ENCODE measurements at regions not wholly inside any gene's neighbourhood (a gene's known extent, or its start where the extent isn't known, plus 50 kb on each side); places are given as distances from the start of the nearest gene placed in this dataset.

DNA sequence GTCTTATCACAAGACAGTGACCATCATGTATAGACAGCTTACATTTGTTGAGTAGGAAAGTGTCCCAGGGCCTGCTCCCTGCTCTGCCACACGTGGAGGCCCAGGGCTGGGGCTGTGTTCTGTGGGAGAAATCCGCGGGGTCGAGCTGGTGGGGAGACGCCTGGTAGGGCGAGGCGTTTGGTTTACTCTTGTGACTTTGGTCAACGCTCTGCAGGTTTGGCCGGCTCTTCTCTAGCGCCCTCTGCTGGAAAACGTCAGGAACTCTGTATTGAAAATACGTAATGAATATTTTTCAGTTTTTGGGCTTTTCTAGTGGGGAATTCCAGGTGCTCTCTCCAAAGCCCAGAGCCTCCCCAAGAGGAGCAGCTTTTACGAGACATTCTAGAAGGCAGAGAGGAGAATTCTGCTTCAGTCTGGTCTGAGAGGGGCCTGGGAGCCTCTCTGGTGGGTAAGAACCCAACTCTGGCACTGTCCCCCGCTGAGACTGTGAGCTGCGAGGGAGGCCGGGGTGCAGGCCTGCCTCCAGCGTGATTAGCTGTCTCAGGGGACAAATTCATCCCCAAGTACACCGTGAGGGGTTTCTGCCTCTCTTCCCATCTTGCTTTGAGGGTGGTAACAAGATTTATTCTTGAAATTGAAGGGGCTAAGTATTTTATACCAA is 112.6 kb upstream of the RALGAPA2 start (continued):
- TF ChIP-seq, protein P1, sequence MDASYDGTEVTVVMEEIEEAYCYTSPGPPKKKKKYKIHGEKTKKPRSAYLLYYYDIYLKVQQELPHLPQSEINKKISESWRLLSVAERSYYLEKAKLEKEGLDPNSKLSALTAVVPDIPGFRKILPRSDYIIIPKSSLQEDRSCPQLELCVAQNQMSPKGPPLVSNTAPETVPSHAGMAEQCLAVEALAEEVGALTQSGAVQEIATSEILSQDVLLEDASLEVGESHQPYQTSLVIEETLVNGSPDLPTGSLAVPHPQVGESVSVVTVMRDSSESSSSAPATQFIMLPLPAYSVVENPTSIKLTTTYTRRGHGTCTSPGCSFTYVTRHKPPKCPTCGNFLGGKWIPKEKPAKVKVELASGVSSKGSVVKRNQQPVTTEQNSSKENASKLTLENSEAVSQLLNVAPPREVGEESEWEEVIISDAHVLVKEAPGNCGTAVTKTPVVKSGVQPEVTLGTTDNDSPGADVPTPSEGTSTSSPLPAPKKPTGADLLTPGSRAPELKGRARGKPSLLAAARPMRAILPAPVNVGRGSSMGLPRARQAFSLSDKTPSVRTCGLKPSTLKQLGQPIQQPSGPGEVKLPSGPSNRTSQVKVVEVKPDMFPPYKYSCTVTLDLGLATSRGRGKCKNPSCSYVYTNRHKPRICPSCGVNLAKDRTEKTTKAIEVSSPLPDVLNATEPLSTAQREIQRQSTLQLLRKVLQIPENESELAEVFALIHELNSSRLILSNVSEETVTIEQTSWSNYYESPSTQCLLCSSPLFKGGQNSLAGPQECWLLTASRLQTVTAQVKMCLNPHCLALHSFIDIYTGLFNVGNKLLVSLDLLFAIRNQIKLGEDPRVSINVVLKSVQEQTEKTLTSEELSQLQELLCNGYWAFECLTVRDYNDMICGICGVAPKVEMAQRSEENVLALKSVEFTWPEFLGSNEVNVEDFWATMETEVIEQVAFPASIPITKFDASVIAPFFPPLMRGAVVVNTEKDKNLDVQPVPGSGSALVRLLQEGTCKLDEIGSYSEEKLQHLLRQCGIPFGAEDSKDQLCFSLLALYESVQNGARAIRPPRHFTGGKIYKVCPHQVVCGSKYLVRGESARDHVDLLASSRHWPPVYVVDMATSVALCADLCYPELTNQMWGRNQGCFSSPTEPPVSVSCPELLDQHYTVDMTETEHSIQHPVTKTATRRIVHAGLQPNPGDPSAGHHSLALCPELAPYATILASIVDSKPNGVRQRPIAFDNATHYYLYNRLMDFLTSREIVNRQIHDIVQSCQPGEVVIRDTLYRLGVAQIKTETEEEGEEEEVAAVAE (CRISPR knock-in tag; IDR thresholded peaks at IDR 0.05; ENCODE audit: borderline replicate concordance): peak; percentile 71; the same call in 1 of the 2 replicates
- TF ChIP-seq ZNF660 (CRISPR knock-in tag; IDR thresholded peaks at IDR 0.05; ENCODE audit: borderline replicate concordance, low read depth) (no peak), ZNF724P (CRISPR knock-in tag; IDR thresholded peaks at IDR 0.05; ENCODE audit: borderline replicate concordance) (no peak), YY1 (IDR thresholded peaks at IDR 0.05; ENCODE audit: insufficient read depth, insufficient replicate concordance, low read depth, low read length) (peak; percentile 32), SOX13 (IDR thresholded peaks at IDR 0.05) (no peak), SOX13 (CRISPR knock-in tag; conservative IDR thresholded peaks at IDR 0.05 in 1 of 2, IDR thresholded peaks at IDR 0.05 in 1 of 2) (no peak), ZNF768 (CRISPR knock-in tag; IDR thresholded peaks at IDR 0.05) (peak; percentile 45; the same call in 1 of the 2 replicates), SPEN (CRISPR knock-in tag; IDR thresholded peaks at IDR 0.05; ENCODE audit: low read depth) (no peak), RAD21 (CRISPR knock-in tag; IDR thresholded peaks at IDR 0.05) (peak; percentile 82), ZNF7 (CRISPR knock-in tag; IDR thresholded peaks at IDR 0.05) (no peak), HMG20B (CRISPR knock-in tag; conservative IDR thresholded peaks at IDR 0.05) (0 out of 2 replicates have a peak, but pooled peaks have one; percentile 36), MYC (CRISPR knock-in tag; IDR thresholded peaks at IDR 0.05; ENCODE audit: borderline replicate concordance) (no peak), GTF3A (CRISPR knock-in tag; conservative IDR thresholded peaks at IDR 0.05) (no peak), HDAC1 (CRISPR knock-in tag; IDR thresholded peaks at IDR 0.05) (no peak), ZNF263 (CRISPR knock-in tag; IDR thresholded peaks at IDR 0.05) (no peak), REPIN1 (CRISPR knock-in tag; IDR thresholded peaks at IDR 0.05; ENCODE audit: borderline replicate concordance, low read depth) (no peak; the same call in 1 of the 2 replicates), ZNF34 (CRISPR knock-in tag; IDR thresholded peaks at IDR 0.05; ENCODE audit: borderline replicate concordance) (no peak), KDM1A (CRISPR knock-in tag; IDR thresholded peaks at IDR 0.05) (no peak), GATAD1 (CRISPR knock-in tag; IDR thresholded peaks at IDR 0.05) (no peak), ZNF354B (CRISPR knock-in tag; IDR thresholded peaks at IDR 0.05) (no peak), ATM (IDR thresholded peaks at IDR 0.05; ENCODE audit: borderline replicate concordance) (no peak), POGZ (CRISPR knock-in tag; IDR thresholded peaks at IDR 0.05) (no peak), CC2D1A (CRISPR knock-in tag; IDR thresholded peaks at IDR 0.05) (no peak)
- TF ChIP-seq, protein P2, sequence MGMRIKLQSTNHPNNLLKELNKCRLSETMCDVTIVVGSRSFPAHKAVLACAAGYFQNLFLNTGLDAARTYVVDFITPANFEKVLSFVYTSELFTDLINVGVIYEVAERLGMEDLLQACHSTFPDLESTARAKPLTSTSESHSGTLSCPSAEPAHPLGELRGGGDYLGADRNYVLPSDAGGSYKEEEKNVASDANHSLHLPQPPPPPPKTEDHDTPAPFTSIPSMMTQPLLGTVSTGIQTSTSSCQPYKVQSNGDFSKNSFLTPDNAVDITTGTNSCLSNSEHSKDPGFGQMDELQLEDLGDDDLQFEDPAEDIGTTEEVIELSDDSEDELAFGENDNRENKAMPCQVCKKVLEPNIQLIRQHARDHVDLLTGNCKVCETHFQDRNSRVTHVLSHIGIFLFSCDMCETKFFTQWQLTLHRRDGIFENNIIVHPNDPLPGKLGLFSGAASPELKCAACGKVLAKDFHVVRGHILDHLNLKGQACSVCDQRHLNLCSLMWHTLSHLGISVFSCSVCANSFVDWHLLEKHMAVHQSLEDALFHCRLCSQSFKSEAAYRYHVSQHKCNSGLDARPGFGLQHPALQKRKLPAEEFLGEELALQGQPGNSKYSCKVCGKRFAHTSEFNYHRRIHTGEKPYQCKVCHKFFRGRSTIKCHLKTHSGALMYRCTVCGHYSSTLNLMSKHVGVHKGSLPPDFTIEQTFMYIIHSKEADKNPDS (CRISPR knock-in tag; IDR thresholded peaks at IDR 0.05): no peak
- TF ChIP-seq, protein P3, sequence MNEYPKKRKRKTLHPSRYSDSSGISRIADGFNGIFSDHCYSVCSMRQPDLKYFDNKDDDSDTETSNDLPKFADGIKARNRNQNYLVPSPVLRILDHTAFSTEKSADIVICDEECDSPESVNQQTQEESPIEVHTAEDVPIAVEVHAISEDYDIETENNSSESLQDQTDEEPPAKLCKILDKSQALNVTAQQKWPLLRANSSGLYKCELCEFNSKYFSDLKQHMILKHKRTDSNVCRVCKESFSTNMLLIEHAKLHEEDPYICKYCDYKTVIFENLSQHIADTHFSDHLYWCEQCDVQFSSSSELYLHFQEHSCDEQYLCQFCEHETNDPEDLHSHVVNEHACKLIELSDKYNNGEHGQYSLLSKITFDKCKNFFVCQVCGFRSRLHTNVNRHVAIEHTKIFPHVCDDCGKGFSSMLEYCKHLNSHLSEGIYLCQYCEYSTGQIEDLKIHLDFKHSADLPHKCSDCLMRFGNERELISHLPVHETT (CRISPR knock-in tag; conservative IDR thresholded peaks at IDR 0.05): no peak
